ENCODE measurements at regions not wholly inside any gene's neighbourhood (a gene's known extent, or its start where the extent isn't known, plus 50 kb on each side); places are given as distances from the start of the nearest gene placed in this dataset.

DNA sequence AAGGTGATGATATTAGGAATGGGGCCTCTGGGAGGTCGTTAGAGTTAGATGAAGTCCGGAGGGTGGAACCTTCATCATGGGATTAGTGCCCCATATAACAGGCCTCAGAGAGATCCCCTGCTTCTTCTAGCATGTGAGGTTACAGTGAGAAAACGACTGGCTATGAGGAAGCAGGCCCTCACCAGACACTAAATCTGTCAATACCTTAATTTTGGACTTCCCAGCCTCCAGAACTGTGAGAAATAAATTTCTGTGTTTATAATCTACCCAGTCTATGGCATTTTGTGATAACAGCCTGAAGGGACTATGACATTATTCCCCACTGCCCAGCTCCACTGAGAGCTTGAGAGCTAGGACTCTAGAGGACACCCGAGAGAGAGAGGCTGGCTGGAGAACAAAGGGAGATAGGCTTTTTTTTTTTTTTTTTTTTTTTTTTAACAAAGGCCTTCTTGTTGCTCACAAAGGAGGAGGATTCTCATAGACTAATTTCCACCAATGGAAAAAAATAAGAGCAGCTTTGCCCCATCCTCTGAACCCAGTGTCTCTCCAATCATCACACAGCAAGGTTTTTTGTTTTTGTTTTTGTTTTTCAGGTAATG, 87.8 kb upstream of the EEA1 start:
- peaks cover 87% of the 10 kb centered on the region for H3K4me1 ChIP-seq
- no peaks in the 10 kb centered on the region for H3K9me3 Mint-ChIP-seq (ENCODE audit: unreplicated experiment)
- H3K9me3 ChIP-seq, result 0 out of 2 replicates have a peak, but pooled peaks cover 3% of the 10 kb centered on the region
- H3K4me3 ChIP-seq (ENCODE audit: low read depth, low read length), result no peak overlapping the region
- CTCF ChIA-PET, result interaction anchor here (1.1 to 1.9 kb wide), 3 partner anchors 10 to 189 kb away, joined by 3 to 8 read pairs (median 8); no protein-coding TSS in a partner anchor
- TF ChIP-seq, protein P1, sequence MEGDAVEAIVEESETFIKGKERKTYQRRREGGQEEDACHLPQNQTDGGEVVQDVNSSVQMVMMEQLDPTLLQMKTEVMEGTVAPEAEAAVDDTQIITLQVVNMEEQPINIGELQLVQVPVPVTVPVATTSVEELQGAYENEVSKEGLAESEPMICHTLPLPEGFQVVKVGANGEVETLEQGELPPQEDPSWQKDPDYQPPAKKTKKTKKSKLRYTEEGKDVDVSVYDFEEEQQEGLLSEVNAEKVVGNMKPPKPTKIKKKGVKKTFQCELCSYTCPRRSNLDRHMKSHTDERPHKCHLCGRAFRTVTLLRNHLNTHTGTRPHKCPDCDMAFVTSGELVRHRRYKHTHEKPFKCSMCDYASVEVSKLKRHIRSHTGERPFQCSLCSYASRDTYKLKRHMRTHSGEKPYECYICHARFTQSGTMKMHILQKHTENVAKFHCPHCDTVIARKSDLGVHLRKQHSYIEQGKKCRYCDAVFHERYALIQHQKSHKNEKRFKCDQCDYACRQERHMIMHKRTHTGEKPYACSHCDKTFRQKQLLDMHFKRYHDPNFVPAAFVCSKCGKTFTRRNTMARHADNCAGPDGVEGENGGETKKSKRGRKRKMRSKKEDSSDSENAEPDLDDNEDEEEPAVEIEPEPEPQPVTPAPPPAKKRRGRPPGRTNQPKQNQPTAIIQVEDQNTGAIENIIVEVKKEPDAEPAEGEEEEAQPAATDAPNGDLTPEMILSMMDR (IDR thresholded peaks at IDR 0.05; ENCODE audit: insufficient read depth in 1 of 2, low read depth in 1 of 2, low read length in 1 of 2, severe bottlenecking in 1 of 2, unreplicated experiment in 1 of 2), result no peak
- H3K4me1 Mint-ChIP-seq (ENCODE audit: low read depth, unreplicated experiment), result peaks cover 66% of the 10 kb centered on the region
- H3K27me3 ChIP-seq (replicated peaks; ENCODE audit: control insufficient read depth, insufficient read depth, low read length), result no peaks in the 10 kb centered on the region
- H3K36me3 Mint-ChIP-seq (ENCODE audit: insufficient read depth, unreplicated experiment), result peaks cover 82% of the 10 kb centered on the region
- BruUV-seq (replicated peaks), result no TSS peak
- H3K27me3 Mint-ChIP-seq (ENCODE audit: insufficient read depth, unreplicated experiment), result no peaks in the 10 kb centered on the region
- intact Hi-C loops (cut with micrococcal nuclease; ENCODE audit: unreplicated experiment), result loop anchor here (1.0 kb wide), 2 partner anchors 11 to 105 kb away; no protein-coding TSS in a partner anchor
- H3K4me3 Mint-ChIP-seq (ENCODE audit: unreplicated experiment), result peak overlapping the region; percentile 20
- DNase-seq, result no peak
- POLR2A ChIA-PET, result interaction anchor here (1.0 to 1.3 kb wide), 2 partner anchors 11 to 106 kb away, joined by 3 to 5 read pairs; no protein-coding TSS in a partner anchor
- peak overlapping the region; percentile 89 for H3K27ac Mint-ChIP-seq (ENCODE audit: unreplicated experiment)
- peaks cover 5% of the 10 kb centered on the region for H3K36me3 ChIP-seq (ENCODE audit: control insufficient read depth, insufficient read depth, low read length)

DNA sequence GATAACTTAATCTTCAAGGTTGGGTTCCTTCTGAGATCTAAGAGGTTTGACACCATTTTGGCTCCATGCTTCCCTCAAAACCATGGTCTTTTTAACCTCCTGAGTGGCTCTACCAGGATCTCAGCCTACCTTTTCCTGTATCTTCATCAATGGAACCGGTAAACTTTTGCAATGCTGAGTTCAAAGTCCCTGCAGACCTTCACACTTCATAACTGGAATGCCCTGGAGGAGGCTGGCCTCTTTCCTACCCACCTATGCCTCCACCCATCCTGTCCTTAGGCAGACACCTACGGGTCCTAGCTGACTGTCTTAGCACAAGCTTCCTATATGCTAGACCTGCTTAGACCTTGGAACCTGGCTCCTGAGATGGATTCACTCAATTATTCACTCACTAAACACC, 89.5 kb upstream of the EEA1 start:
- Mint-ChIP-seq H3K9me3 (ENCODE audit: unreplicated experiment) (no peaks in the 10 kb centered on the region), H3K27me3 (ENCODE audit: insufficient read depth, unreplicated experiment) (no peaks in the 10 kb centered on the region), H3K27ac (ENCODE audit: unreplicated experiment) (peak overlapping the region; percentile 89), H3K36me3 (ENCODE audit: insufficient read depth, unreplicated experiment) (peaks cover 67% of the 10 kb centered on the region), H3K4me3 (ENCODE audit: unreplicated experiment) (peak overlapping the region; percentile 39), H3K4me1 (ENCODE audit: low read depth, unreplicated experiment) (peaks cover 69% of the 10 kb centered on the region)
- ChIA-PET CTCF (no interaction called here), POLR2A (interaction anchor here (0.6 kb wide), 1 partner anchor 24 kb away, joined by 3 read pairs; no protein-coding TSS in a partner anchor)
- DNase-seq, result peak in 1 of 2 experiments; percentile 56
- TF ChIP-seq, protein P1 (IDR thresholded peaks at IDR 0.05; ENCODE audit: insufficient read depth in 1 of 2, low read depth in 1 of 2, low read length in 1 of 2, severe bottlenecking in 1 of 2, unreplicated experiment in 1 of 2), result no peak
- Histone ChIP-seq H3K9me3 (no peaks in the 10 kb centered on the region), H3K36me3 (ENCODE audit: control insufficient read depth, insufficient read depth, low read length) (peaks cover 4% of the 10 kb centered on the region), H3K4me1 (peaks cover 93% of the 10 kb centered on the region), H3K27me3 (replicated peaks; ENCODE audit: control insufficient read depth, insufficient read depth, low read length) (no peaks in the 10 kb centered on the region), H3K4me3 (ENCODE audit: low read depth, low read length) (no peak overlapping the region)
- no TSS peak for BruUV-seq (replicated peaks)
- intact Hi-C loops (cut with micrococcal nuclease; ENCODE audit: unreplicated experiment), result no loop called here

DNA sequence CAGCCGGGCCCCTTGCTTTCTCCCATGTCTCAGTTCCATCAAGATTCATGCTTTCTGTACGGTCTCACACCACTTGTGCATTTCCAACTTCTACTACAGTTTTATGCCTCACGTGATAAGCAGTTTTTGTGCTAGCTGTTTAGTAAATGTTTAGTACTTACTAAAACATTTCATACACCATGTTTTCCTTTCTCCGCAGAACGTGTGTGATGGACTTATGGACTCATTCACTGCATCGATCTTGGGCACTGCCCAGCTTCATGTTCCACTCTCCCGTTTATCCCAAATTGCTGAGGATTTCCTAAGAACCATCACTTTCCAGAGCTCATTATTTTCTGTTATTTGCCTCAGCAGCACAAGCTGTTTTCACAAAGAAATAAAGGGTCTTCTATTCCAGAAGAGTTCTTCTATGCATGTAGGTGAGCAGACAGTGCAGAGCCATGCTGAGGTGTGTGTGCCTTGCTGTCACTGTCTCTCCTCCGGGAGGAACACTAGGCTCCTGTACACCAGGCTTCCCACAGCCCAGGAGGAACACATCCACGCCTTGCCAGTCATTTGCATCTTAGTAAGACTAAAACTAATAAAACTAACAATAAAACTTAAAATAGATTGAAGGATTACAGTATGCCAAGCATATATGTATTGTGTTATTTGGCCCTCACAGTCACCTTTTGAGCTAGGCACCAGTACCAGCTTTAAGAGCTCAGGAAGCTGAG, 90.3 kb upstream of the EEA1 start:
- ChIA-PET CTCF (interaction anchor here (1.0 to 1.7 kb wide), 6 partner anchors 23 to 361 kb away, joined by 3 to 6 read pairs (median 4); no protein-coding TSS in a partner anchor), POLR2A (interaction anchor here (0.8 to 1.8 kb wide), 6 partner anchors 14 to 363 kb away, joined by 3 to 10 read pairs (median 4); partner anchors contain the start of gene EEA1)
- H3K4me1 Mint-ChIP-seq (ENCODE audit: low read depth, unreplicated experiment), result peaks cover 69% of the 10 kb centered on the region
- Histone ChIP-seq H3K4me3 (ENCODE audit: low read depth, low read length) (no peak overlapping the region), H3K27me3 (replicated peaks; ENCODE audit: control insufficient read depth, insufficient read depth, low read length) (no peaks in the 10 kb centered on the region), H3K9me3 (no peaks in the 10 kb centered on the region), H3K4me1 (peaks cover 89% of the 10 kb centered on the region), H3K36me3 (ENCODE audit: control insufficient read depth, insufficient read depth, low read length) (peaks cover 4% of the 10 kb centered on the region; the same call in 1 of the 2 replicates)
- DNase-seq, result no peak
- peak overlapping the region; percentile 89 for H3K27ac Mint-ChIP-seq (ENCODE audit: unreplicated experiment)
- TF ChIP-seq, protein P1 (IDR thresholded peaks at IDR 0.05; ENCODE audit: insufficient read depth in 1 of 2, low read depth in 1 of 2, low read length in 1 of 2, severe bottlenecking in 1 of 2, unreplicated experiment in 1 of 2), result no peak
- intact Hi-C loops (cut with micrococcal nuclease; ENCODE audit: unreplicated experiment), result no loop called here
- peaks cover 68% of the 10 kb centered on the region for H3K36me3 Mint-ChIP-seq (ENCODE audit: insufficient read depth, unreplicated experiment)
- no TSS peak for BruUV-seq (replicated peaks)
- H3K27me3 Mint-ChIP-seq (ENCODE audit: insufficient read depth, unreplicated experiment), result no peaks in the 10 kb centered on the region
- H3K4me3 Mint-ChIP-seq (ENCODE audit: unreplicated experiment), result peak overlapping the region; percentile 15
- no peaks in the 10 kb centered on the region for H3K9me3 Mint-ChIP-seq (ENCODE audit: unreplicated experiment)

Data from Caco-2 (cell line).